AG04449 (cell line): ENCODE measurements at regions not wholly inside any gene's neighbourhood (a gene's known extent, or its start where the extent isn't known, plus 50 kb on each side); places are given as distances from the start of the nearest gene placed in this dataset.

Source experiments
- CTCF ChIA-PET: fragments of 350-600 bp; formaldehyde crosslinking; extraction: SDS; loops from one replicate; lab custom pipeline; 2021; ENCODE audit warnings: antibody characterized with exemption; lab: Yijun Ruan, JAX
- POLR2A ChIA-PET: fragments of 400-600, 350-600 bp; formaldehyde crosslinking; extraction: SDS; loops from one replicate; lab custom pipeline; 2020; ENCODE audit warnings: antibody characterized with exemption, inconsistent platforms; lab: Yijun Ruan, JAX
- DNase-seq: peaks from one replicate; pipeline ENCODE4 v3.0.0-alpha.2; 2010; ENCODE audit warnings: low read depth, low spot score
- H3K4me3 ChIP-seq: 2 replicates; pipeline ENCODE4 v1.5.1; 2011; ENCODE audit warnings: low read depth, mild to moderate bottlenecking, control low read depth, low read length
- CTCF ChIP-seq: IDR thresholded peaks from one replicate; pipeline ENCODE4 v1.5.1; 2011; ENCODE audit warnings: mild to moderate bottlenecking, moderate library complexity, low read length, control low read depth, inconsistent platforms; ENCODE audit not compliant: insufficient read depth; ENCODE audit errors: missing control alignments

- CTCF ChIA-PET = no interaction called here
- no peak for TF ChIP-seq CTCF
- no peak overlapping the region for H3K4me3 ChIP-seq
Measured at GRCh38 chr9:126207256-126207655, 119.4 kb upstream of the MVB12B start.

GRCh38 chr9:126208216-126208758 lies 118.3 kb upstream of the MVB12B start:
- TF ChIP-seq CTCF = no peak
- H3K4me3 ChIP-seq = no peak overlapping the region
- DNase-seq = no peak
- ChIA-PET POLR2A (no interaction called here), CTCF (no interaction called here)

More at GRCh38 chr9:126207256-126207655, 119.4 kb upstream of the MVB12B start:
- POLR2A ChIA-PET = no interaction called here
- DNase-seq = no peak

GRCh38 chr9:126211441-126212074 lies 115.1 kb upstream of the MVB12B start:
- TF ChIP-seq CTCF = no peak
- DNase-seq = no peak
- ChIA-PET CTCF (no interaction called here), POLR2A (no interaction called here)
- H3K4me3 ChIP-seq = no peak overlapping the region

GRCh38 chr9:126215486-126215885 lies 111.1 kb upstream of the MVB12B start:
- ChIA-PET POLR2A (no interaction called here), CTCF (no interaction called here)
- TF ChIP-seq CTCF = no peak
- no peak overlapping the region for H3K4me3 ChIP-seq
- no peak for DNase-seq

- TF ChIP-seq CTCF = no peak
- no peak overlapping the region for H3K4me3 ChIP-seq
- ChIA-PET CTCF (no interaction called here), POLR2A (no interaction called here)
- no peak for DNase-seq
Measured at GRCh38 chr9:126216826-126217225, 109.8 kb upstream of the MVB12B start.

GRCh38 chr9:126217250-126217653 lies 109.4 kb upstream of the MVB12B start:
- no peak overlapping the region for H3K4me3 ChIP-seq
- ChIA-PET POLR2A (no interaction called here), CTCF (no interaction called here)
- TF ChIP-seq CTCF = no peak
- DNase-seq = no peak
